PC-3 (cell line): ENCODE measurements at regions not wholly inside any gene's neighbourhood (a gene's known extent, or its start where the extent isn't known, plus 50 kb on each side); places are given as distances from the start of the nearest gene placed in this dataset.

Experiments used
- ATAC-seq: fragments of 200-7000 bp; cut with Tn5 transposase; 2 replicates; pipeline ENCODE4 v1.9.1; 2020; ENCODE audit warnings: mild to moderate bottlenecking, moderate library complexity
- BruUV-seq: library from RNA; stranded (reverse); fragments of 400-500 nt; replicated peaks from 2 replicates; lab custom pipeline; 2021; lab: Mats Ljungman, UMichigan
- CTCF ChIA-PET: fragments of 300-600 bp; sonication (Branson Sonifier 250); formaldehyde crosslinking; loops from one replicate; lab custom pipeline; 2022; ENCODE audit warnings: antibody characterized with exemption; lab: Charles Lee
- POLR2A ChIA-PET: fragments of 300-600 bp; sonication (Branson Sonifier 250); formaldehyde crosslinking; loops from one replicate; lab custom pipeline; 2022; ENCODE audit warnings: antibody characterized with exemption; ENCODE audit not compliant: unreplicated experiment; lab: Charles Lee
- DNase-seq: peaks from one replicate; pipeline ENCODE4 v3.0.0-alpha.2; 2015
- H2AFZ ChIP-seq: fragments of 300-600 bp; sonication (generic); 2 replicates; pipeline ENCODE4 v1.6.0; 2016; ENCODE audit warnings: antibody characterized with exemption, low read length
- H3F3A ChIP-seq: fragments of 300-600 bp; sonication (generic); one replicate; pipeline ENCODE4 v1.6.0; 2017; ENCODE audit warnings: antibody characterized with exemption, low read length, control low read depth, mild to moderate bottlenecking; ENCODE audit not compliant: unreplicated experiment
- H3K27ac ChIP-seq: fragments of 300-600 bp; sonication (generic); 2 replicates; pipeline ENCODE4 v1.5.1; 2016; ENCODE audit warnings: mild to moderate bottlenecking, low read length
- H3K27me3 ChIP-seq: fragments of 300-600 bp; sonication (generic); 2 replicates; pipeline ENCODE4 v1.6.1; 2016; ENCODE audit warnings: low read length, mixed read lengths
- H3K36me3 ChIP-seq: fragments of 300-600 bp; sonication (generic); 2 replicates; pipeline ENCODE4 v1.6.1; 2016; ENCODE audit warnings: low read depth, mixed run types, low read length, mixed read lengths
- H3K4me1 ChIP-seq: fragments of 300-600 bp; sonication (generic); 2 replicates; pipeline ENCODE4 v1.5.1; 2016; ENCODE audit warnings: low read length; ENCODE audit not compliant: insufficient read depth
- H3K4me2 ChIP-seq: fragments of 300-600 bp; sonication (generic); 2 replicates; pipeline ENCODE4 v1.6.0; 2016; ENCODE audit warnings: low read length
- H3K4me3 ChIP-seq: fragments of 300-600 bp; sonication (generic); 2 replicates; pipeline ENCODE4 v1.5.1; 2016; ENCODE audit warnings: mild to moderate bottlenecking, low read length, mixed read lengths
- H3K79me2 ChIP-seq: fragments of 300-600 bp; sonication (generic); 2 replicates; pipeline ENCODE4 v1.6.1; 2017; ENCODE audit warnings: low read length, mixed read lengths
- H3K9ac ChIP-seq: fragments of 300-600 bp; sonication (generic); 2 replicates; pipeline ENCODE4 v1.6.0; 2016; ENCODE audit warnings: mild to moderate bottlenecking, low read length
- H3K9me2 ChIP-seq: fragments of 300-600 bp; sonication (generic); replicated peaks from 2 replicates; pipeline ENCODE4 v1.6.1; 2016; ENCODE audit warnings: mixed run types, low read length, mixed read lengths
- H3K9me3 ChIP-seq: fragments of 300-600 bp; sonication (generic); 2 replicates; pipeline ENCODE4 v1.6.1; 2016; ENCODE audit warnings: low read length, mixed read lengths
- H4K20me1 ChIP-seq: fragments of 300-600 bp; sonication (generic); 2 replicates; pipeline ENCODE4 v1.6.1; 2016; ENCODE audit warnings: low read length, mixed read lengths
- EZH2 ChIP-seq: fragments of 300-600 bp; sonication (generic); IDR thresholded peaks from one replicate; pipeline ENCODE4 v1.6.1; 2017; ENCODE audit warnings: antibody characterized with exemption, mild to moderate bottlenecking, low read length; ENCODE audit not compliant: unreplicated experiment
- EZH2phosphoT487 ChIP-seq: fragments of 300-600 bp; sonication (generic); IDR thresholded peaks from 2 replicates; pipeline ENCODE4 v1.6.1; 2018; ENCODE audit warnings: mild to moderate bottlenecking, antibody characterized with exemption, low read length, borderline replicate concordance
- intact Hi-C: fragments of 100-400 bp; cut with micrococcal nuclease; formaldehyde crosslinking; loops from 2 replicates; pipeline ENCODE4 v1.9.0; 2023
- TF ChIP-seq, protein P1 (sequence below): fragments of 300-600 bp; sonication (generic); conservative IDR thresholded peaks from 2 replicates; pipeline ENCODE4 v1.5.1; 2017; ENCODE audit warnings: antibody characterized with exemption, low read depth, mild to moderate bottlenecking, low read length

DNA sequence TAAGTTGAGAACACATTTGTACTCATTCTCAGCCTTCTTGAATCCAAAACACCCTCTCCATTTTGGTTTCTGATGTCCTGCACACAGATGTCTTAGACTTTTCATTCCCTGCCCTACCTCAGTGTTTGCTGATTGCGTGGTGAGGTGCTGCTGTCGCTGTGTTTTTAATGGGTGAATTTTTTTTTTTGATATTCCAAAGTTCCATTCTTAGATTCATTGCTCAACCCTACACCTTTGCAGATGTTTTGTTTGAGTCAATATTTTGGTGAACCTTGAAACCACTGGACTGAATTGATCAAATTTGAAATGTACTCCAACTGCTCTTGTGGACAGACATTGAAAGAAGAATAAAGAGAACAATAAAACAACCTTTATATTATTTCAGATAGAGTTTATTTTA lies 130.4 kb upstream of the DSEL start:
- no peaks in the 10 kb centered on the region for H4K20me1 ChIP-seq
- intact Hi-C loops = no loop called here
- H2AFZ ChIP-seq = no peak overlapping the region
- no peak overlapping the region for H3K4me2 ChIP-seq
- H3K27ac ChIP-seq = no peak overlapping the region
- no peak overlapping the region for H3K9ac ChIP-seq
- POLR2A ChIA-PET = no interaction called here
- CTCF ChIA-PET = no interaction called here
- H3K27me3 ChIP-seq = no peaks in the 10 kb centered on the region
- no peak for DNase-seq
- H3K79me2 ChIP-seq = no peaks in the 10 kb centered on the region
- H3K9me3 ChIP-seq = no peaks in the 10 kb centered on the region
- H3K4me3 ChIP-seq = no peak overlapping the region
- H3K36me3 ChIP-seq = no peaks in the 10 kb centered on the region
- TF ChIP-seq EZH2phosphoT487 = no peak
- no peaks in the 10 kb centered on the region for H3K4me1 ChIP-seq
- no peaks in the 10 kb centered on the region for H3K9me2 ChIP-seq
- BruUV-seq = no TSS peak
- H3F3A ChIP-seq = no peaks in the 10 kb centered on the region
- ATAC-seq = no peak

DNA sequence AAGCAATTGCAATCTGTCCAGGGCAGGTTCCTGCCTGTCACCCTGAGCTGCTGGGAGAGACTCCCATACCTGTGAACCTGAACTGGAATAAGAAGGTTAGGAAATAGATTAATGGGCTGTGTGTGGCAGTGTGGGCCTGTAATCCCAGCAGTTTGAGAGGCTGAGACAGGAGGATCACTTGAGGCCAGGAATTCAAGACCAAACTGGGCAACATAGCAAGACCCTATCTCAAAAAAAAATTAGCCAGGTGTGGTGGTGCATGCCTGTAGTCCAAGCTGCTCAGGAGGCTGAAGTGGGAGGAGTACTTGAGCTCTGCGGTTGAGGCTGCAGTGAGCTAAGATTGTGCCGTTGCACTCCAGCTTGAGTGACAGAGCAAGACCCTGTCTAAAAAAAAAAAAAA lies 127.7 kb upstream of the DSEL start:
- no peaks in the 10 kb centered on the region for H3F3A ChIP-seq
- H3K4me3 ChIP-seq = no peak overlapping the region
- POLR2A ChIA-PET = no interaction called here
- no TSS peak for BruUV-seq
- no peaks in the 10 kb centered on the region for H3K9me3 ChIP-seq
- CTCF ChIA-PET = no interaction called here
- no peak overlapping the region for H3K4me2 ChIP-seq
- no peaks in the 10 kb centered on the region for H3K27me3 ChIP-seq
- H2AFZ ChIP-seq = no peak overlapping the region
- no peaks in the 10 kb centered on the region for H3K79me2 ChIP-seq
- TF ChIP-seq EZH2phosphoT487 (no peak), EZH2 (no peak)
- TF ChIP-seq, protein P1, sequence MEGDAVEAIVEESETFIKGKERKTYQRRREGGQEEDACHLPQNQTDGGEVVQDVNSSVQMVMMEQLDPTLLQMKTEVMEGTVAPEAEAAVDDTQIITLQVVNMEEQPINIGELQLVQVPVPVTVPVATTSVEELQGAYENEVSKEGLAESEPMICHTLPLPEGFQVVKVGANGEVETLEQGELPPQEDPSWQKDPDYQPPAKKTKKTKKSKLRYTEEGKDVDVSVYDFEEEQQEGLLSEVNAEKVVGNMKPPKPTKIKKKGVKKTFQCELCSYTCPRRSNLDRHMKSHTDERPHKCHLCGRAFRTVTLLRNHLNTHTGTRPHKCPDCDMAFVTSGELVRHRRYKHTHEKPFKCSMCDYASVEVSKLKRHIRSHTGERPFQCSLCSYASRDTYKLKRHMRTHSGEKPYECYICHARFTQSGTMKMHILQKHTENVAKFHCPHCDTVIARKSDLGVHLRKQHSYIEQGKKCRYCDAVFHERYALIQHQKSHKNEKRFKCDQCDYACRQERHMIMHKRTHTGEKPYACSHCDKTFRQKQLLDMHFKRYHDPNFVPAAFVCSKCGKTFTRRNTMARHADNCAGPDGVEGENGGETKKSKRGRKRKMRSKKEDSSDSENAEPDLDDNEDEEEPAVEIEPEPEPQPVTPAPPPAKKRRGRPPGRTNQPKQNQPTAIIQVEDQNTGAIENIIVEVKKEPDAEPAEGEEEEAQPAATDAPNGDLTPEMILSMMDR = no peak
- intact Hi-C loops = no loop called here
- no peaks in the 10 kb centered on the region for H3K9me2 ChIP-seq
- H4K20me1 ChIP-seq = no peaks in the 10 kb centered on the region
- no peaks in the 10 kb centered on the region for H3K36me3 ChIP-seq
- peaks cover 14% of the 10 kb centered on the region for H3K4me1 ChIP-seq
- no peak overlapping the region for H3K27ac ChIP-seq
- DNase-seq (no peak), ATAC-seq (no peak)
- no peak overlapping the region for H3K9ac ChIP-seq

DNA sequence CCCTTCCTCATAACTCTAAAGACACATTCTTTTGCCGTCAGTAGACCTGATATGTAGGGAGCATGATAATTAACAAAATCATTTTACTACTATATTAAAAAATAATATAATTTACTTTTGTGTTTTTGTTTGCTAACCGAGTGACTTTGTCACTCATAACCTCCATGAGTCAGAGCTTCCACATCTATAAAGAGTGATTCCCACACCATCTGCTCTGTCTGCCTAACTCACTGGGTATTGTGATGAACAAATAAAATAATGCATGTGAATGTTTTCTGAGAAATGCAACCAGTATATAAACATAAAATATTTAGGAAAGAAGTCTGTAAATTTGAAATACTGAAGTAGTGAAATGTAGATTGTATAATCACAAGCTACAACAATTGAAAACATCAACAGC lies 123.4 kb upstream of the DSEL start:
- Histone ChIP-seq H4K20me1 (no peaks in the 10 kb centered on the region), H3K4me3 (no peak overlapping the region), H3K9me2 (no peaks in the 10 kb centered on the region), H3K79me2 (no peaks in the 10 kb centered on the region), H3K27me3 (no peaks in the 10 kb centered on the region), H3K9me3 (no peaks in the 10 kb centered on the region), H3F3A (no peaks in the 10 kb centered on the region), H2AFZ (no peak overlapping the region), H3K4me2 (peak overlapping the region; percentile 55), H3K36me3 (no peaks in the 10 kb centered on the region), H3K4me1 (peaks cover 15% of the 10 kb centered on the region), H3K9ac (peak overlapping the region; percentile 8; the same call in 1 of the 2 replicates), H3K27ac (peak overlapping the region; percentile 47)
- ATAC-seq (peak; percentile 96), DNase-seq (peak; percentile 64)
- BruUV-seq = no TSS peak
- ChIA-PET POLR2A (no interaction called here), CTCF (no interaction called here)
- intact Hi-C loops = no loop called here
- TF ChIP-seq, protein P1 = no peak
- no peak for TF ChIP-seq EZH2phosphoT487
- no peak for TF ChIP-seq EZH2
